Amygdala (tissue), 56 donors: ENCODE measurements at regions not wholly inside any gene's neighbourhood (a gene's known extent, or its start where the extent isn't known, plus 50 kb on each side); places are given as distances from the start of the nearest gene placed in this dataset.
"Not testable (repeated sequence)": the region's sequence is repeated elsewhere in the genome, so short reads cannot be mapped to it uniquely, and the experiment has no call there.

Experiments used
- DNase-seq, 56 donors: peaks; one replicate each; lab custom pipeline; 2025; lab: John Stamatoyannopoulos, UW

DNA sequence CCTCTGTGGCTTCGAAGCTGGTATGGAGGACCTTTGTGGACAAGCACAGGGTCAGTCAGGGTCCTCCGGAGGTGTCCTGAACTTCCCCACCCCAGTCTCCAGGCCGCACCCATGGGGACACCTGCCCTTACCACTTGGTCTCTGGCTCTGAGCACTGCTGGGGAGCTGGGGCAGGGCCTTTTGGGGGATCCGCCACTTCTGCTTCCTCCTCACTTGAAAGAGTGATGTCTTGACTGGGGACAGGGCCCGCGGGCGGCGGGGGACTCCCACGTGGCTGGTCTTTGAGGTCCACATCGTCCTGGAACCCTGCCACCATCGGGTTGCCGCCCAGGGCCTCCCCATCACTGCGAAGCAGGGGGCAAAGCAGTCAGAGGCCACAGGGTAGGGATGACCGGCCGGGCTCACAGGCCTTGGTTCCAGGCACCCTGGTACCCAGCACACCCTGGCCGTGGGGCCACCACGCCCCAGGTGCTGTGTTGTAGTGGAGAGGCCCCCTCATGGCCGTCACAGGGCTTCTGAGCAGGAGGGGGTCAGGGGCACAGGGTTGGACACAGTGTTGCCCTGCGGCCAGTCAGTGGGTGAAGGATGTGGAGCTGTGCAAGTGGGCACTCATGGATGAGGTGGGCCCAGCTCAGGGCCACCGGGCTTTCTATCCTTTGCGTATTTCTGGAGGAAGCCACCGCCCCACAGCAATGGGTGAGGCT is 256.4 kb downstream of the ANKRD30B start:
- not testable (repeated sequence) for DNase-seq

DNA sequence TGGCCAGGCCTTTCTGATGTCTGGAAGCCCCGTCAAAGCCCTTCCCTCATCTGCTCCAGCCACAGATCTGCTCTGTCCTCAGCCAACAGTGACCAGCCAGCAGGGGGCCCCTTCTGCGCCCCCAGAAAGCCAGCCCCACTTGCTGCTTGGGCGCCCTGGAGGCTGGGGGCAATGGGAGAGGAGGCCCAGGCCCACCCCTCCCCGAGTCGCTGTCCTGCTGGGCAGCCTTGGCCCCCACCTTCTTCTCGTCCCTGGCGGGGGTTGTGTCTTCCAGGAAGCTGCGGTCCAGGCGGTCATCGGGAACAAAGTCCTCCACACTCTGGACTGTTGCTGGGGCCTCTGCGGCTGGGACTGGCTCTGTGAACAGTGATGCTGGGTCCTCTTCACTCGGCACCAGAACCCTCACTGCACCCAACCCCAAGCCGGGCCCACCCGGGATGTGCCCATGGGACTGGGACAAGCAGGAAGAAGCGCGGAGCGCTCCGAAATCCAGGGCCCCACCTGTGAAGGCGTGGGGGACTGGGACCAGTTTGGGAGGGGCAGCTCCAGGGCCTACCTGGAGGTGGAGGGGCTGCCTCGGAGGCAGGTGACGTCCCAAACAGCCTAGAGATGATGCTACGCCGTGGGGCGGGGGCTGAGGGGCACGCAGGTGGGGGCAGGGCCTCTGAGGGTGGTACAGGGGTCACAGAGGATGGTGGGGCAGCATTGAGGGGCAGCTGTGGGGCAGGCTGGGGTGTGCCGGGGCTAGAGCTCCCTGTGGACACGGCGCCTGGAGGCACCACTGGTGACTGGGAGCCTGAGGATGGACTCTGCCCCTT is 257.6 kb downstream of the ANKRD30B start:
- no peak for DNase-seq

DNA sequence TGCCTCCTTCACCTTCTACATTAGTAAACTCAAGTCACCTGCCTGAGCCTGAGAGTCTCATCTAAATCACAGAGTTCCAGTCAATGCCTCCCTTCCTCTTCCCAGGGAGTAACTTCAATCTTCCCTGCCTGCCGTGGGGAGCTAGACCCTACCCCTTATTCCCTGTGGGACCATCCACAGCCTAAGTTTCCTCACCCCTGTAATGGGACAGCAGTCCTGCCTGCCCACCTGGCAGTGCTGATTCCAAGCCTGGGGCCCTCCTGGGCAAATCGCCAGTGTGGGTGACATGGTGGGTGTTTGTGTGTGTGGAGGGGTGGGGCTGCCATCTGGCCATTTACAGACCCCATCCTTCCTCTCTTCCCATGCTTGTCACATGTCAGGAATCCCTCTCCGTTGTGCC is 258.6 kb downstream of the ANKRD30B start:
- DNase-seq = not testable (repeated sequence)

DNA sequence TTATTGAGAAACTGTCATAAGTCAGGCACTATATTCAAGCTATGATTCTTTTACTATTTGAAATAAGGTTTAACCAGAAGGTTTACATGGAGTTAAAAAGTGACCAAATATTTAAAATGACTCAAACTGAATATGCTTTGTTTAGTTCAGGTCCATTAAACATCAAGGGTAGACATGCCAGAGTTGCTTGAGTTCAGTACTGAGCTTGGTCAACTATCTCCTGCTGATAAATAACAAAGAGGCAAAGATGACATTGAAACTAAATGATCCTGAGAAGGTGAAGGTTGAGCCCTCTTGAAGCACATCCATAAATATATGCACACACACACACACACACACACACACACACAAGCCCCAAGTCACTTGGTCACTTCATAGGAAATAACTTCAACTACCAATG is 278.1 kb downstream of the ANKRD30B start:
- DNase-seq = not testable (repeated sequence)

DNA sequence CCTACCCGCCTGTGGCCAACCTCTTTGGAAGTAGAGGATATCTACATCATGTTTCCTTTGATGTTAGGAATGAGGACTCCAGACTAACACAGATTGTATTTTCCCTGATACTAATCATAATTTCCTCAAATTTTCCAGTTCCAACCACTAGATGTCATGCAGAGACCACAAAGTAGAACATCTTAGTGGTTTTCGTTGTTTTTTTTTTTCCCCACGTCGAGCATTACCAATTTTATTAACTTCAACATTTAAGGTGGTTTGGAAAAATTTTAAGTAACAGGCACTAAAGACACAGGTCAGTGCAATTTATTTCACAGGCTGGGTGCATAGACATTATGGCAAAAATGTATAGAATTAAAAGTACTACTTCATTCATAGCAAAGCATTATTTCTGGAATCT is 280.1 kb downstream of the ANKRD30B start:
- not testable (repeated sequence) for DNase-seq

DNA sequence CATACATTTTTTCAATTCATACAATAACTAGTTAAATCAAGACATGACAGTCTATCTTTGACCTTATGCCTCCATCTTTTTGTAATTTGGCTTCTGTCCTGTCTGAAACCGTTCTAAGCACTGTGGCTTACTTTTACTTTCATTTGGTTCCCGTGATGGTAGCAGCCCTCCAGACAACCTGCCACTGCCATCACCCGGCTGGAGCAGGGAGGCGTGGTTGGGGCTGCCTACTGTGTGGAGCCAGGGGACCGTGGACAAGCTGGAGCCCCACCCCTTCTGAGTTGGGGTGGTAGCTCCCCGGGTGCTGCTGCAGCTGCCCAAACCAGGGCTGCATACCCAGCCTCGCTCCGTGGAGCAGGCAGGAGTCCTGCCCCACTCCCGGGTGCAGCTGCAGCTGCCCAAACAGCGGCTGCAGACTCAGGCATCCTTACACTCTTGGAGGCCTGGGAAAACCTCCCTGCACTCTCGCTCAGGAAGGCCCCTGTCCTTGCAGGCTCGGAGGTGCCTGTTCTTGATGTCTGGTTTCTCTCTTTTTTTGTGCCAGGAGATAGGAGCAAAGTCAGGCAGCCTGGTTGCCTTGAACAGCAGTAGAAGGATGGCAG is 312.4 kb downstream of the ANKRD30B start:
- DNase-seq = not testable (repeated sequence)

DNA sequence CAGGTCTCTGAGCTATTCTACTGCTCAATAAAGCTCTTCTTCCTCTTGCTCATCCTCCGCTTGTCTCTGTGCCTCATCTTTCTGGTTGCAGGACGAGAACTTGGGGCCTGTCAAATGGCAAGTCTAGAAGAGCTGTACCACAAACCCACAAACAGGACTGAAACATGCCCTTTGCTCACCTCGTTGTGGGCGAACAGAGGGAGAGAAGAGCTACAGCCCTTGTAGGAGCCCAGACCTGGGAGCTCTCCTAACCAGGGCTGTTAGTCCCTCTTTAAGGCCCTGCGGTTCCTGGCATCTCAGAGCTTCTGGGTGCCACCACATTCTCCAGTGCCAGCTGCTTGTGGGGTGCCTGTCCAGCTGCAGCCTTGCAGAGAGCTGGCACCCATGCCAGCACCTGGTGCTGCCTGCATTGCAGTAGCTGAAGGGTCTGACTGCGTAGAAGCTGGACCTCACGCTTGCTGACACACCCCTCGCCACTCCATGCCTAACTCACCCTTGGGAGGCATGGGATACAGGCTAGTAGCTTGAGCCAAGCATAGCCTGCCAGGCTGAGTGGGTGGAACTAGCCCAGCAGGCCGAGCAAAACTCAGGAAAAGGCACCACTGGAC is 313.4 kb downstream of the ANKRD30B start:
- DNase-seq = not testable (repeated sequence)

DNA sequence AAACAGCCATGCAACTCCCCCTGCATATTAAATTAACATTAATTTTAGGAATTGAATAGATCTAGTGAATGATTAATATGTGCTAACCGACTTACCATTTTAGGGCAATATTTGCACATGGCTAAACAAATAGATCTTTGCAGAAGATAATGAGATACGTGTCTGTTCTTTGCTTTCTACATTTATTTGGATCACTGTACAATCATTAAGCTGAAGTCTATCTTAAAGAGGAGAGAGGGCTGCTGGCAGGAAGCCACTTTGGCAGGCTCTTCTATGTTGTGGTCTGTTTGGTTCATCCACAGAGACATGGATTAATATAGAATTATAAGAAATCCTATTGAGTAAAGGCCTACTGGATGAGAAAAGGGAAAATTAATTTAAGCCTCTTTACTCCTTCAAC is 318.5 kb downstream of the ANKRD30B start:
- DNase-seq = not testable (repeated sequence)

DNA sequence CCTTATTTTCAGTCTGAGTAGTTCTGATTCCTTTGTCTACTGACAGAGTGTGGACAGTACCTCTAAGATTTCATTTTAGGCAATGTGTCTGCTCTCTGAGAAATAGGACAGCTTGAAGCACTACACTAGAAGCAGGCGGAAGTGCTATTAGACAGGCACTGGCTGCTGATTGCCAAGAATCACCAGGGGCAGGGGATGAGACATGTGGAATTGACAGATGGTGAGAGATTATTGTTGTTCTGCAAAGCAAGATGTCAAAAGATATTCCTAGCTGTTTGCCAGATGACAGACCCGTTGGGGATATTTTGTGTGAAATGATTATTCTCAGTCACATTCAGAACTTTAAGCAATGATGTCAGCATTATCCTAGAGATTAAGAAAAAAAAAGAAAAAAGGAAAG is 323.3 kb downstream of the ANKRD30B start:
- DNase-seq = peak in 8 of 56 donors; percentile 0 to 39 (median 8)
